ENCODE measurements at regions not wholly inside any gene's neighbourhood (a gene's known extent, or its start where the extent isn't known, plus 50 kb on each side); places are given as distances from the start of the nearest gene placed in this dataset.

DNA sequence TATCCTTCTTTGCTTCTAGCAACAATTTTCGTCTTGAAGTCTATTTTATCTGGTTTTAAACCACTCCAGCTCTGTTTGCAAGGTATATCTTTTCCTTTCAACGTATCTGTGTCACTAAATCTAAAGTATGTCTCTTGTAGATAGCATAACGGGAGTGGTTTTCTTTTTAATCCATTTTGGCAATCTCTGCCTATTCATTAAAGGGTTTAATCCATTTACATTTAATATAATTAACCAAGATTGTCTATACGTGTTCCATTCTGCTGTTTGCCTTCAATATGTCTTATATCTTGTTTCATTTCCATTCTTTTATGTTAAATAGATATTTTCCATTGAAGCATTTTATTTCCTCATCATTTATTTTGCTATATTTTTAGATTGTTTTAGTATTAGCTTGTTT is 587.9 kb downstream of the C6orf118 start:
- Histone ChIP-seq H3K79me2 (ENCODE audit: control insufficient read depth, insufficient read depth, low read length) (no peaks in the 10 kb centered on the region), H3K27me3 (ENCODE audit: control insufficient read depth, extremely low read depth, insufficient read depth, low read length) (no peaks in the 10 kb centered on the region), H3K9ac (ENCODE audit: control insufficient read depth, extremely low read depth, insufficient read depth, low read length) (no peak overlapping the region), H2AFZ (ENCODE audit: control insufficient read depth, low read length) (no peak overlapping the region), H3K27ac (ENCODE audit: control insufficient read depth, insufficient read depth, low read length) (no peak overlapping the region), H3K9me3 (ENCODE audit: control insufficient read depth, low read depth, low read length) (no peaks in the 10 kb centered on the region), H3K4me1 (ENCODE audit: control insufficient read depth, extremely low read depth, insufficient read depth, low read length) (no peaks in the 10 kb centered on the region), H3K4me2 (ENCODE audit: control insufficient read depth, extremely low read depth, insufficient read depth, low read depth, low read length) (no peak overlapping the region), H4K20me1 (ENCODE audit: control insufficient read depth, extremely low read depth, insufficient read depth, low read length) (no peaks in the 10 kb centered on the region), H3K36me3 (ENCODE audit: control insufficient read depth in 2 of 2, extremely low read depth in 1 of 2, insufficient read depth in 2 of 2, low read length in 2 of 2) (no peaks in the 10 kb centered on the region), H3K4me3 (ENCODE audit: control insufficient read depth in 2 of 3, extremely low read depth in 1 of 3, insufficient read depth in 2 of 3, low read depth in 1 of 3, low read length in 3 of 3) (no peak overlapping the region), H3K9me1 (ENCODE audit: control insufficient read depth, extremely low read depth, insufficient read depth, low read length) (no peaks in the 10 kb centered on the region)
- no peak for TF ChIP-seq EZH2 (IDR thresholded peaks at IDR 0.05; ENCODE audit: low read length)
- TF ChIP-seq, protein P1, sequence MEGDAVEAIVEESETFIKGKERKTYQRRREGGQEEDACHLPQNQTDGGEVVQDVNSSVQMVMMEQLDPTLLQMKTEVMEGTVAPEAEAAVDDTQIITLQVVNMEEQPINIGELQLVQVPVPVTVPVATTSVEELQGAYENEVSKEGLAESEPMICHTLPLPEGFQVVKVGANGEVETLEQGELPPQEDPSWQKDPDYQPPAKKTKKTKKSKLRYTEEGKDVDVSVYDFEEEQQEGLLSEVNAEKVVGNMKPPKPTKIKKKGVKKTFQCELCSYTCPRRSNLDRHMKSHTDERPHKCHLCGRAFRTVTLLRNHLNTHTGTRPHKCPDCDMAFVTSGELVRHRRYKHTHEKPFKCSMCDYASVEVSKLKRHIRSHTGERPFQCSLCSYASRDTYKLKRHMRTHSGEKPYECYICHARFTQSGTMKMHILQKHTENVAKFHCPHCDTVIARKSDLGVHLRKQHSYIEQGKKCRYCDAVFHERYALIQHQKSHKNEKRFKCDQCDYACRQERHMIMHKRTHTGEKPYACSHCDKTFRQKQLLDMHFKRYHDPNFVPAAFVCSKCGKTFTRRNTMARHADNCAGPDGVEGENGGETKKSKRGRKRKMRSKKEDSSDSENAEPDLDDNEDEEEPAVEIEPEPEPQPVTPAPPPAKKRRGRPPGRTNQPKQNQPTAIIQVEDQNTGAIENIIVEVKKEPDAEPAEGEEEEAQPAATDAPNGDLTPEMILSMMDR (optimal IDR thresholded peaks at IDR 0.05 in 1 of 3, IDR thresholded peaks at IDR 0.05 in 1 of 3, conservative IDR thresholded peaks at IDR 0.05 in 1 of 3; ENCODE audit: extremely low read depth in 1 of 3, insufficient read depth in 2 of 3, low read length in 3 of 3) = no peak
- dilution Hi-C loops (cut with MboI; ENCODE audit: extremely low pct_ligation_motif_present, low sequenced_read_pairs) = no loop called here
- FAIRE-seq (no peak), DNase-seq (ENCODE audit: low read depth, low spot score) (no peak)

DNA sequence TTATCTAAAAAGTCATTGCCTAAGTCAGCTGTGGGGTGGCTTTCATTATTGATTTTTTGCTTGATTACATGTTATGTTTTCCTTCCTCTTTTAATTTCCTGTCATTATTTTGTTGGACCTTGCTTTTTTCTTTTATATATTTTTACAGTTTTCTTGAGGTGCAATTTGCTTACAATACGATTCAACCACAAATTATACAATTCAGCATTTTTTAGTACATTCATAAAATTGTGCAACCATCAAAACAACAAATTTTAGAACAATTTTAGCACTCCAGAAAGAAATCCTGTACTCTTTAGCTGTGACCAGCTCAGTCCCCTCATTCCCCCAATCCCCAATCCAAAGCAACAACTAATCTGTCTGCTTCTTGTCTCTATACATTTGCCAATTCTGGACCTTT is 608.9 kb downstream of the C6orf118 start:
- no peak for TF ChIP-seq EZH2 (IDR thresholded peaks at IDR 0.05; ENCODE audit: low read length)
- TF ChIP-seq, protein P1 (optimal IDR thresholded peaks at IDR 0.05 in 1 of 3, IDR thresholded peaks at IDR 0.05 in 1 of 3, conservative IDR thresholded peaks at IDR 0.05 in 1 of 3; ENCODE audit: extremely low read depth in 1 of 3, insufficient read depth in 2 of 3, low read length in 3 of 3) = no peak
- Histone ChIP-seq H4K20me1 (ENCODE audit: control insufficient read depth, extremely low read depth, insufficient read depth, low read length) (no peaks in the 10 kb centered on the region), H3K4me3 (ENCODE audit: control insufficient read depth in 2 of 3, extremely low read depth in 1 of 3, insufficient read depth in 2 of 3, low read depth in 1 of 3, low read length in 3 of 3) (no peak overlapping the region), H3K27ac (ENCODE audit: control insufficient read depth, insufficient read depth, low read length) (no peak overlapping the region), H3K4me1 (ENCODE audit: control insufficient read depth, extremely low read depth, insufficient read depth, low read length) (no peaks in the 10 kb centered on the region), H3K27me3 (ENCODE audit: control insufficient read depth, extremely low read depth, insufficient read depth, low read length) (no peaks in the 10 kb centered on the region), H2AFZ (ENCODE audit: control insufficient read depth, low read length) (no peak overlapping the region), H3K9me1 (ENCODE audit: control insufficient read depth, extremely low read depth, insufficient read depth, low read length) (no peaks in the 10 kb centered on the region), H3K79me2 (ENCODE audit: control insufficient read depth, insufficient read depth, low read length) (no peaks in the 10 kb centered on the region), H3K9ac (ENCODE audit: control insufficient read depth, extremely low read depth, insufficient read depth, low read length) (no peak overlapping the region), H3K4me2 (ENCODE audit: control insufficient read depth, extremely low read depth, insufficient read depth, low read depth, low read length) (no peak overlapping the region), H3K9me3 (ENCODE audit: control insufficient read depth, low read depth, low read length) (no peaks in the 10 kb centered on the region), H3K36me3 (ENCODE audit: control insufficient read depth in 2 of 2, extremely low read depth in 1 of 2, insufficient read depth in 2 of 2, low read length in 2 of 2) (no peaks in the 10 kb centered on the region)
- DNase-seq (ENCODE audit: low read depth, low spot score) (no peak), FAIRE-seq (no peak)
- dilution Hi-C loops (cut with MboI; ENCODE audit: extremely low pct_ligation_motif_present, low sequenced_read_pairs) = no loop called here

Data from keratinocyte (primary cell).